Peyer's patch (tissue), 4 donors: ENCODE measurements at regions not wholly inside any gene's neighbourhood (a gene's known extent, or its start where the extent isn't known, plus 50 kb on each side); places are given as distances from the start of the nearest gene placed in this dataset.

Experiments used
- CTCF ChIP-seq, 6 experiments: fragments of 450-650 bp in 4 of 6; fragments of 200-600 bp in 2 of 6; sonication (generic) in 1 of 6; IDR thresholded peaks; one replicate each; pipeline ENCODE4 v1.5.1; 2017 to 2019; ENCODE audit warnings: antibody characterized with exemption in 6 of 6, mild to moderate bottlenecking in 3 of 6, moderate library complexity in 1 of 6
- POLR2A ChIP-seq, 2 donors: fragments of 450-650 bp; IDR thresholded peaks; one replicate each; pipeline ENCODE4 v1.5.1; 2017; ENCODE audit warnings: antibody characterized with exemption in 2 of 2, mild to moderate bottlenecking in 2 of 2, moderate library complexity in 2 of 2

GRCh38 chr21:34223376-34223775 lies 140.4 kb upstream of the KCNE2 start:
- no peak for TF ChIP-seq CTCF (IDR thresholded peaks at IDR 0.05)
- TF ChIP-seq POLR2A (IDR thresholded peaks at IDR 0.05) = no peak
